ENCODE measurements at regions not wholly inside any gene's neighbourhood (a gene's known extent, or its start where the extent isn't known, plus 50 kb on each side); places are given as distances from the start of the nearest gene placed in this dataset.

- DNase-seq (ENCODE audit: low read depth in 3 of 3, low spot score in 1 of 3) = no peak
Observed at GRCh38 chr7:11895337-11895736, 63.3 kb upstream of the THSD7A start.

- no peak for DNase-seq (ENCODE audit: low read depth in 3 of 3, low spot score in 1 of 3)
Observed at GRCh38 chr7:11896663-11897062, 64.7 kb upstream of the THSD7A start.

- DNase-seq (ENCODE audit: low read depth in 3 of 3, low spot score in 1 of 3) = no peak
Observed at GRCh38 chr7:11899247-11899646, 67.2 kb upstream of the THSD7A start.

- no peak for DNase-seq (ENCODE audit: low read depth in 3 of 3, low spot score in 1 of 3)
Observed at GRCh38 chr7:11910253-11910652, 78.3 kb upstream of the THSD7A start.

DNA sequence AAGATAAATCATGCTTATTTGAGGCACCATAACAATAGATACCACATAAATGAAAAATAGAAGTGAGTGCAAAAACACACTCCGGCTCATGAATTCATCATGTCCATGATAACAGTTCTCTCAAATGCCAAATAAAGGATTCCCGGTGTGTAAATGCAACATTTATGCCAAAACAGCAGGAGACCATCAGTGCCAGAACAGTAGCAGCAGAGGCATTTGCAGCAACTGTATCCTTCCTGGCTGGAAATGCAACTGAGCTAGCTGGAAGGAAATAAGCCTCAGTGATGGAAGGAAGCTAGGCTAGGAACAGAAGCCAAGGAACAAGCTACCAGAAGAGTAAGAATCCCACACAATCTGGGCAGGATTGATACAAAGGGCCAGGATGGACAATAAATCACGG is 79.9 kb upstream of the THSD7A start:
- DNase-seq (ENCODE audit: low read depth in 3 of 3, low spot score in 1 of 3) = no peak

GRCh38 chr7:11914645-11915044 is 82.6 kb upstream of the THSD7A start:
- DNase-seq (ENCODE audit: low read depth in 3 of 3, low spot score in 1 of 3) = no peak

GRCh38 chr7:11923376-11923930 is 91.5 kb upstream of the THSD7A start:
- no peak for DNase-seq (ENCODE audit: low read depth in 3 of 3, low spot score in 1 of 3)

DNA sequence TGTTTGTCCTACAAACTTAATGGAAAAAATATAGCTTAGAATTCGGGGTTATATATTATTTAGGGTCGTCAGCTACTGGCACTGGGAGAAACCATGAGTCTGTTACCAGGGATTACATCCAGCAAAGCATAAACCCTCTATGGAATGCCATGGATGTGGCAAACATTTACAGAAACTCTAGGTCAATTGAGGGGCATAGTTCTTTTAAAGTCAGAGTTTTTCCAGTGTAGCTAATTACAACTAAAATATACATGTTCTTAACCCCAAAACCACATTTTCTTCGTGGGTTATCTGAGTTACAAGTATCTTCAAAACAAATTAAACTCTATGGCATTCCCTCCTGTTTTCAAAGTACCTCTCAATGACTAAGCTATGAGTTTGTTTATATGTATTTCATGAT is 99.3 kb upstream of the THSD7A start:
- DNase-seq (ENCODE audit: low read depth in 3 of 3, low spot score in 1 of 3) = no peak

- no peak for DNase-seq (ENCODE audit: low read depth in 3 of 3, low spot score in 1 of 3)
Observed at GRCh38 chr7:11934796-11935195, 102.8 kb upstream of the THSD7A start.

DNA sequence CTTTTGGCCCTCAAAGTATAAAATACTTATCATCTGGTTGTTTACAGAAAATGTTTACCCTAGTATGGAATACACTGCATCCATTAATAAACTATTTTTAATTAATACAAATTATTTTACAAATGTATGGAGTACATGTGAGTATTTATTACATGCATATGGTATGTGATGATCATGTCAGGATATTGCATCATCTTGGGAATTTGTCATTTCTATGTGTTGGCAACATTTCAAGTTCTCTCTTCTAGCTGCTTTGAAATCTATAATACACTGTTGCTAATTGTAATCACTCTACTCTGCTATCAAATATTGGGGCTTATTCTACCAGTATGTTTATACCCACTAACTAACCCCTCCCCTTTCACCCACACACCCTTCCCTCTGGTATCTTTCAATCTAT is 103.9 kb upstream of the THSD7A start:
- no peak for DNase-seq (ENCODE audit: low read depth in 3 of 3, low spot score in 1 of 3)

DNA sequence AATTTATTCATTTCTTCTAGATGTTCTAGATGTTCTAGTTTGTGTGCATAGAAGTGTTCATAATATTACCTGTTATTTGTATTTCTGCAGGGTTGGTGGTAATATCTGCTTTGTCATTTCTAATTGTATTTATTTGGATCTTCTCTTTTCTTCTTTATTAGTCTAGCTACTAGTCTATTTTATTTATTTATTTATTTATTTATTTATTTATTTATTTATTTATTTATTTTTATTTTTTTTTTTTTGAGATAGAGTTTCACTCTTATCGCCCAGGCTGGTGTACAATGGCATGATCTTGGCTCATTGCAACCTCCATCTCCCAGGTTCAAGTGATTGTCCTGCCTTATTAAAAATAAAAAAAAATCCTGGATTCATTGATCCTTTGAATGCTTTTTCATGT is 114.8 kb upstream of the THSD7A start:
- DNase-seq (ENCODE audit: low read depth in 3 of 3, low spot score in 1 of 3) = no peak

DNA sequence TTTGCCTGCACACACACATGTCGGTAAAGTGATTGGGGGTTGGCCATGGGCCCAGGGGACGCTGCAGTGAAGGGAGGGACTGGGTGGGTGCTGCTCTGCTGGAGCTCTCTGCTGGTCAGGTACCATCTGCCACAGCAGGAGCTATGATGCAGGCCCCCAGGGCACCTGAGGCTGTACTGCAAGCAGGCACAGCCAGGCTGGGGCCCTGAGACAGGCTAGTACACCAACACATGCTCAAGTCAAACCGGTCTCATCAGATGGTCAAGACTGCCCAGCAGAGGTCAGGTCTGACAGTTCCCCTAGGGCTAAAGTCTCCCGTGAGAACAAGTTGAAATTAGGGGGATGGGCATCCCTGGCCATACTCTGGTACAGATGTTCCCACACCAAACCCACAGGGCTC is 118.3 kb upstream of the THSD7A start:
- DNase-seq (ENCODE audit: low read depth in 3 of 3, low spot score in 1 of 3) = no peak

DNA sequence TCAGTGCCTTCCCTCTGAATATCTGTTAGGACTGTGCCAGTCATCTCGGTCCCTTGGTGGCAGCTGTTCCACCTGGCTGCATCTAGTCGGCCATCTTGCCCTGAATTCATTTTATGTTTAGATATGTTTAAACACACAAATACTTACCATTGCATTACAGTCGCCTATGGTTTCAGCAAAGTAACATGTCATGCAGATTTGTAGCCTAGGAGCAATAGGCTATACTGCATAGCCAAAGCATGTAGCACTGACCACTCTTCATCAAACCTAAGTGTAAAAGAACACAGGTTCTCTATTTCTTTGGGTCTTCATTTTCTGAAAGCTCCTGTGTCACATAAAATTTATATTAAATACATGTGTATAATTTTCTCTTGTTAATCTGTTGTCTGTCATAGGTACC is 118.9 kb upstream of the THSD7A start:
- no peak for DNase-seq (ENCODE audit: low read depth in 3 of 3, low spot score in 1 of 3)

GRCh38 chr7:11951909-11952308 is 119.9 kb upstream of the THSD7A start:
- DNase-seq (ENCODE audit: low read depth in 3 of 3, low spot score in 1 of 3) = no peak

DNA sequence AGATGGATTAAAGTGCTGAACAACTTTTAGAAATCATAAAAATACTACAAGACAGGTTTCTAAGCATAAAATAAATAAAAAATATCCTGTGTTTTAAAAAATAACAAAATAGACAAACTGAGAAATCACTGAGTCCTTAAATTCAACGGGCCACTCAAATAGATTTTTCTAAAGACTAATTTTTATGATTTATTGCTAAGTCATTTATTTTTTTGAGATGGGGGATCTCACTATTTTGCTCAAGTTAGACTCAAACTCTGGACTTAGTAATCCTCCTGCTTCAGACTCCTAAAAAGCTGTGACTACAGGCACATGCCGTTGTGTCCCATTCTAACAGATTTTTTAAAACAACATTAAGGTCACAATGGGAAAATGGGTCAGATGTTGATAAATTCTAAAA is 121.0 kb upstream of the THSD7A start:
- DNase-seq (ENCODE audit: low read depth in 3 of 3, low spot score in 1 of 3) = no peak

GRCh38 chr7:11956991-11957390 is 125.0 kb upstream of the THSD7A start:
- no peak for DNase-seq (ENCODE audit: low read depth in 3 of 3, low spot score in 1 of 3)

DNA sequence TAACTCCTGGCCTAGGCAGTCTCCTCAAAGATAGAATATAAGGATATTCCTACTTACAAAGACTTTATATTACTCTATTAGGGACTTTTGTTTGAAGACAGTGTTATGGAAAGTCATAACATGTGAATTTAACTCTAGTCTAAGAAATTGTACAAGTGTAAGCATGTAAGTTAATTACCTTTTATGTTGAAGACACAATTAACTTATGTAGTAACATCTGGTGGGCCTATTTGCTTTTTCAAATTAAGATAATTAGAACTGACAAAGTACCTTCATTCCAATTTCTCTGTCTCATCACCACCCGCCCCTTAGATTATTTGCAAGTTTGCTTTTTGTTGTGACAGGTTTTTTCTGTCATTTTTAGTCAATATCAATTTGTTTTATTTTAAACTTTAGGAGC is 126.0 kb upstream of the THSD7A start:
- DNase-seq (ENCODE audit: low read depth in 3 of 3, low spot score in 1 of 3) = no peak

GRCh38 chr7:11959121-11959520 is 127.1 kb upstream of the THSD7A start:
- no peak for DNase-seq (ENCODE audit: low read depth in 3 of 3, low spot score in 1 of 3)

DNA sequence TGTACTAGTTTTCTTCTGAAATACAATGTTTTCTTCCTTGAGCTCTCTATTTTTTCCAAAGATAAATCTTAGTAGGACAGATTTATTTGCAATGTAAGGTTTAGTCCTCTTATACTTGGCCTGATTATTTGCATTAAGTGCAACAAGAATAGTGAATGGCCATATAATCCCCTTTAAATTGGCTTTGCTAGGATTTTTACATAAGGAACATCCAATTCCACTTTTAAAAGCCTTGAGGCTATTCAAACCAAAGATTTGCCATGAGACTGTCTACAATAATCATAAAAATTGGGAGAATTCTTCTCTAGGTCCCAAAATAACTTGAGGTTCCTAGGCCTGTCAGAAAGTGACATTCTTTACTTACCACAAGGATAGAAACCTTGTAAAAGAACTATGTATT is 128.6 kb upstream of the THSD7A start:
- no peak for DNase-seq (ENCODE audit: low read depth in 3 of 3, low spot score in 1 of 3)

DNA sequence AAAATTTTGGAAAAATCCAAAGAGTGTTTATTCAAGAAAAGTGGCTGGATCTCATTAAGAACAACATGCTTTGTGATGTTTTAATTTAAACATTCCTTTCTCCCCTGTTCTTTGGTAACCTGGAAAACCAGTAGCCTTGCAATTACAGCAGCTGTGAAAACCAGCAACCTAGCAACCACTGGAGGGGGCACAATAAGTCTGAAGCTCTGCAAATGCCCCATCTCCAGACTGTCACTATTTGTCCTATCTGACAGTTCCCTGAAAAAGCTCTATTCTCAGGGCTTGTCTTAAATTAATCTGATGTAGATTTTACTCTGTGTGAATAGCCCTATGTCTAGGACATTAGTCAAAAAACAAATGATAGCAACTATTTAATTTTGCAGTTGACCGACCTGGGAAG is 137.6 kb upstream of the THSD7A start:
- no peak for DNase-seq (ENCODE audit: low read depth in 3 of 3, low spot score in 1 of 3)

- DNase-seq (ENCODE audit: low read depth in 3 of 3, low spot score in 1 of 3) = no peak
Observed at GRCh38 chr7:11970132-11970531, 138.1 kb upstream of the THSD7A start.

GRCh38 chr7:11985376-11985775 is 153.4 kb upstream of the THSD7A start:
- DNase-seq (ENCODE audit: low read depth in 3 of 3, low spot score in 1 of 3) = no peak

DNA sequence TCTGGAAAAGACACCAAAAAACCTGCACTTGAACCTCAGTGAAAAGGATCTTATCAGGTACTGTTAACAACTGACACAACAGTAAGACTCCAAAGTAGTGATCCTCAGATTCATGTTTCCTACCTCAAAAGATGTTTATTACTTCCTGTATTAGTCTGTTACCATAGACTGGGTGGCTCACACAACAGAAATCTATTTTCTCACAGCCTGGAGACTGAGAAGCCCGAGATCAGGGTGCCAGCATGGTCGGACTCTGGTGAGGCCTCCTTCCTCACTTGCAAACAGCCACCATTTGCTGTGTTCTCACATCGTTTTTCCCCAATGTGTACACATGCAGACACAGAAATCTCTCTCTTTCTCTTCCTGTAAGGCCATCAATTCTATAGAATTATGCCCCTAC is 154.0 kb upstream of the THSD7A start:
- no peak for DNase-seq (ENCODE audit: low read depth in 3 of 3, low spot score in 1 of 3)

DNA sequence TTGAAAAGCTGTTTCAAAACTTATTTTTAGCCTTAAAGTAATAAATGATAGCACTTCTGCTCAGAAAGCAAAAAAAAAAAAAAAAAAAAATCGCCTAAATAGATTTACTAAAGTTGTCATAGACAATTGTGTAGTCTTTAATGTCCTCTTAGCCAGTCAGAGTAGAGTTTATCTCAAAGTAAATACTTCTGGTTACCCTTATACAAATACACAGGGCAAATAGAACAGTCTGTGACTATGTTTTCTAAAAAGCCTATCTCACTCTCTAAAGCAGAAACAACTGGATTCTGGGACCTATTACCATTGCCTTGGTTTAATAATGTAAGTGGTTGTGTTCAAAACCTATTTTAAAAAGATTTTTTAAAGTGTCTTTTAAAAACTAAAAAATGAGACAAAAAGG is 156.2 kb upstream of the THSD7A start:
- no peak for DNase-seq (ENCODE audit: low read depth in 3 of 3, low spot score in 1 of 3)

Data from stimulated activated CD4-positive, alpha-beta T cell treated with anti-CD3 and anti-CD28 coated beads, TNF-alpha, amount 100 ng/mL, for 1 hour (primary cell).